Memory B cell (primary cell): ENCODE measurements at regions not wholly inside any gene's neighbourhood (a gene's known extent, or its start where the extent isn't known, plus 50 kb on each side); places are given as distances from the start of the nearest gene placed in this dataset.

Source experiments
- ATAC-seq: fragments of 150-1000 bp; cut with Tn5 transposase; 2 replicates; pipeline ENCODE4 v1.10.0; 2021; ENCODE audit warnings: low read depth, mild to moderate bottlenecking, moderate library complexity
- DNase-seq, 2 donors: peaks; one replicate each; pipeline ENCODE4 v3.0.0; 2022; ENCODE audit warnings: low spot score in 2 of 2
- H3K27ac Mint-ChIP-seq: one replicate; pipeline ENCODE4 v1.8.0; 2022; ENCODE audit warnings: mild to moderate bottlenecking, moderate library complexity, mixed read lengths
- H3K27me3 Mint-ChIP-seq: one replicate; pipeline ENCODE4 v1.8.0; 2022; ENCODE audit warnings: mixed read lengths
- H3K36me3 Mint-ChIP-seq: one replicate; pipeline ENCODE4 v1.8.0; 2022; ENCODE audit warnings: mild to moderate bottlenecking, mixed read lengths
- H3K4me1 Mint-ChIP-seq: one replicate; pipeline ENCODE4 v1.8.0; 2022; ENCODE audit warnings: mixed read lengths
- H3K4me3 Mint-ChIP-seq: one replicate; pipeline ENCODE4 v1.8.0; 2022; ENCODE audit warnings: mild to moderate bottlenecking, moderate library complexity, mixed read lengths
- H3K9me3 Mint-ChIP-seq: one replicate; pipeline ENCODE4 v1.8.0; 2022; ENCODE audit warnings: mixed read lengths

GRCh38 chr20:22511943-22512910 is 72.1 kb downstream of the FOXA2 start:
- ATAC-seq (no peak), DNase-seq (no peak)
- no peaks in the 10 kb centered on the region for H3K4me1 Mint-ChIP-seq
- no peaks in the 10 kb centered on the region for H3K36me3 Mint-ChIP-seq
- H3K9me3 Mint-ChIP-seq = peaks cover 2% of the 10 kb centered on the region
- H3K4me3 Mint-ChIP-seq = no peak overlapping the region
- H3K27me3 Mint-ChIP-seq = no peaks in the 10 kb centered on the region
- H3K27ac Mint-ChIP-seq = no peak overlapping the region

- no peaks in the 10 kb centered on the region for H3K36me3 Mint-ChIP-seq
- H3K4me3 Mint-ChIP-seq = no peak overlapping the region
- no peak overlapping the region for H3K27ac Mint-ChIP-seq
- H3K27me3 Mint-ChIP-seq = no peaks in the 10 kb centered on the region
- no peaks in the 10 kb centered on the region for H3K4me1 Mint-ChIP-seq
- H3K9me3 Mint-ChIP-seq = peaks cover 2% of the 10 kb centered on the region
- no peak for ATAC-seq
- DNase-seq = no peak
Measured at GRCh38 chr20:22509843-22510147, 74.6 kb downstream of the FOXA2 start.

GRCh38 chr20:22509090-22509842 is 75.1 kb downstream of the FOXA2 start:
- Mint-ChIP-seq H3K4me3 (no peak overlapping the region), H3K36me3 (no peaks in the 10 kb centered on the region), H3K4me1 (no peaks in the 10 kb centered on the region), H3K27ac (no peak overlapping the region), H3K27me3 (no peaks in the 10 kb centered on the region), H3K9me3 (peaks cover 2% of the 10 kb centered on the region)
- DNase-seq (no peak), ATAC-seq (no peak)

- Mint-ChIP-seq H3K9me3 (peaks cover 2% of the 10 kb centered on the region), H3K4me3 (no peak overlapping the region), H3K27ac (no peak overlapping the region), H3K4me1 (no peaks in the 10 kb centered on the region), H3K27me3 (no peaks in the 10 kb centered on the region), H3K36me3 (no peaks in the 10 kb centered on the region)
- no peak for ATAC-seq
- DNase-seq = no peak
Measured at GRCh38 chr20:22508426-22508825, 75.9 kb downstream of the FOXA2 start.

GRCh38 chr20:22507240-22507961 is 77.0 kb downstream of the FOXA2 start:
- Mint-ChIP-seq H3K27ac (no peak overlapping the region), H3K4me1 (no peaks in the 10 kb centered on the region), H3K9me3 (peaks cover 2% of the 10 kb centered on the region), H3K4me3 (no peak overlapping the region), H3K36me3 (no peaks in the 10 kb centered on the region), H3K27me3 (no peaks in the 10 kb centered on the region)
- no peak for ATAC-seq
- no peak for DNase-seq

- Mint-ChIP-seq H3K4me3 (no peak overlapping the region), H3K27me3 (peaks cover 2% of the 10 kb centered on the region), H3K27ac (no peak overlapping the region), H3K9me3 (peaks cover 4% of the 10 kb centered on the region), H3K36me3 (no peaks in the 10 kb centered on the region), H3K4me1 (no peaks in the 10 kb centered on the region)
- no peak for DNase-seq
- ATAC-seq = no peak
Measured at GRCh38 chr20:22506827-22507226, 77.5 kb downstream of the FOXA2 start.

- no peak for ATAC-seq
- no peaks in the 10 kb centered on the region for H3K4me1 Mint-ChIP-seq
- no peak for DNase-seq
- H3K9me3 Mint-ChIP-seq = peaks cover 2% of the 10 kb centered on the region
- H3K27me3 Mint-ChIP-seq = peaks cover 2% of the 10 kb centered on the region
- no peak overlapping the region for H3K4me3 Mint-ChIP-seq
- H3K36me3 Mint-ChIP-seq = no peaks in the 10 kb centered on the region
- H3K27ac Mint-ChIP-seq = no peak overlapping the region
Measured at GRCh38 chr20:22504829-22505377, 79.5 kb downstream of the FOXA2 start.

- Mint-ChIP-seq H3K9me3 (peaks cover 3% of the 10 kb centered on the region), H3K4me1 (no peaks in the 10 kb centered on the region), H3K27ac (no peak overlapping the region), H3K36me3 (no peaks in the 10 kb centered on the region), H3K27me3 (peaks cover 2% of the 10 kb centered on the region), H3K4me3 (no peak overlapping the region)
- DNase-seq (no peak), ATAC-seq (no peak)
Measured at GRCh38 chr20:22503577-22503976, 80.8 kb downstream of the FOXA2 start.

GRCh38 chr20:22502731-22503191 is 81.6 kb downstream of the FOXA2 start:
- ATAC-seq (no peak), DNase-seq (no peak)
- no peaks in the 10 kb centered on the region for H3K4me1 Mint-ChIP-seq
- peaks cover 3% of the 10 kb centered on the region for H3K9me3 Mint-ChIP-seq
- no peaks in the 10 kb centered on the region for H3K36me3 Mint-ChIP-seq
- no peak overlapping the region for H3K4me3 Mint-ChIP-seq
- H3K27ac Mint-ChIP-seq = no peak overlapping the region
- peaks cover 2% of the 10 kb centered on the region for H3K27me3 Mint-ChIP-seq

GRCh38 chr20:22501566-22502344 is 82.6 kb downstream of the FOXA2 start:
- DNase-seq = no peak
- ATAC-seq = no peak
- H3K4me1 Mint-ChIP-seq = no peaks in the 10 kb centered on the region
- H3K4me3 Mint-ChIP-seq = no peak overlapping the region
- H3K9me3 Mint-ChIP-seq = peaks cover 3% of the 10 kb centered on the region
- H3K36me3 Mint-ChIP-seq = no peaks in the 10 kb centered on the region
- no peak overlapping the region for H3K27ac Mint-ChIP-seq
- peaks cover 2% of the 10 kb centered on the region for H3K27me3 Mint-ChIP-seq

GRCh38 chr20:22501034-22501433 is 83.3 kb downstream of the FOXA2 start:
- no peak overlapping the region for H3K4me3 Mint-ChIP-seq
- peaks cover 3% of the 10 kb centered on the region for H3K9me3 Mint-ChIP-seq
- ATAC-seq = no peak
- DNase-seq = no peak
- H3K27ac Mint-ChIP-seq = no peak overlapping the region
- H3K36me3 Mint-ChIP-seq = no peaks in the 10 kb centered on the region
- no peaks in the 10 kb centered on the region for H3K4me1 Mint-ChIP-seq
- peaks cover 2% of the 10 kb centered on the region for H3K27me3 Mint-ChIP-seq

GRCh38 chr20:22499515-22500166 is 84.7 kb downstream of the FOXA2 start:
- Mint-ChIP-seq H3K4me1 (no peaks in the 10 kb centered on the region), H3K27me3 (peaks cover 2% of the 10 kb centered on the region), H3K4me3 (no peak overlapping the region), H3K27ac (no peak overlapping the region), H3K9me3 (peaks cover 3% of the 10 kb centered on the region), H3K36me3 (no peaks in the 10 kb centered on the region)
- no peak for DNase-seq
- ATAC-seq = no peak

- H3K4me1 Mint-ChIP-seq = no peaks in the 10 kb centered on the region
- H3K27ac Mint-ChIP-seq = no peak overlapping the region
- DNase-seq (no peak), ATAC-seq (no peak)
- H3K27me3 Mint-ChIP-seq = peaks cover 2% of the 10 kb centered on the region
- H3K9me3 Mint-ChIP-seq = peaks cover 1% of the 10 kb centered on the region
- no peak overlapping the region for H3K4me3 Mint-ChIP-seq
- no peaks in the 10 kb centered on the region for H3K36me3 Mint-ChIP-seq
Measured at GRCh38 chr20:22496817-22497216, 87.6 kb downstream of the FOXA2 start.
